ENCODE measurements at regions not wholly inside any gene's neighbourhood (a gene's known extent, or its start where the extent isn't known, plus 50 kb on each side); places are given as distances from the start of the nearest gene placed in this dataset.

DNA sequence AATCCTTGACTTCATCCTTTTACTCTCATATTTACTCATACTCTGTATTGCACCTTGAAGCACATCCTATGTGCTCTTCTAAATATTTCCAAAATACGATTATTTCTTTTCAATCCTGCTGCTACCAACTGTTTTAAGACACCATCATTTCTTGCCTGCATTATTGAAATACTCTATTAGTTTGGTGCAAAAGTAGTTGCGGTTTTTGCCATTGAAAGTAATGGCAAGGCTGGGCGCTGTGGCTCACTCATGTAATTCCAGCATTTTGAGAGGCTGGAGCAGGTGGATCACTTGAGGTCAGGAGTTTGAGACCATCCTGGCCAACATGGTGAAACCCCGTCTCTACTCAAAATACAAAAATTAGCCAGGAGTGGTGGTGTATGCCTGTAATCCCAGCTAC lies 412.5 kb downstream of the KCNH5 start:
- no peaks in the 10 kb centered on the region for H3K4me1 ChIP-seq
- WGBS, 2 donors: 88 to 91% methylated on average over 4 of the region's 4 CpGs
- H3K9me3 ChIP-seq: no peaks in the 10 kb centered on the region
- no peak overlapping the region for H3K27ac ChIP-seq
- H3K4me3 ChIP-seq: no peak overlapping the region
- intact Hi-C loops (cut with DNase I): no loop called here
- TF ChIP-seq, protein P1, sequence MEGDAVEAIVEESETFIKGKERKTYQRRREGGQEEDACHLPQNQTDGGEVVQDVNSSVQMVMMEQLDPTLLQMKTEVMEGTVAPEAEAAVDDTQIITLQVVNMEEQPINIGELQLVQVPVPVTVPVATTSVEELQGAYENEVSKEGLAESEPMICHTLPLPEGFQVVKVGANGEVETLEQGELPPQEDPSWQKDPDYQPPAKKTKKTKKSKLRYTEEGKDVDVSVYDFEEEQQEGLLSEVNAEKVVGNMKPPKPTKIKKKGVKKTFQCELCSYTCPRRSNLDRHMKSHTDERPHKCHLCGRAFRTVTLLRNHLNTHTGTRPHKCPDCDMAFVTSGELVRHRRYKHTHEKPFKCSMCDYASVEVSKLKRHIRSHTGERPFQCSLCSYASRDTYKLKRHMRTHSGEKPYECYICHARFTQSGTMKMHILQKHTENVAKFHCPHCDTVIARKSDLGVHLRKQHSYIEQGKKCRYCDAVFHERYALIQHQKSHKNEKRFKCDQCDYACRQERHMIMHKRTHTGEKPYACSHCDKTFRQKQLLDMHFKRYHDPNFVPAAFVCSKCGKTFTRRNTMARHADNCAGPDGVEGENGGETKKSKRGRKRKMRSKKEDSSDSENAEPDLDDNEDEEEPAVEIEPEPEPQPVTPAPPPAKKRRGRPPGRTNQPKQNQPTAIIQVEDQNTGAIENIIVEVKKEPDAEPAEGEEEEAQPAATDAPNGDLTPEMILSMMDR (IDR thresholded peaks at IDR 0.05): no peak
- no peak for TF ChIP-seq POLR2AphosphoS5 (IDR thresholded peaks at IDR 0.05)
- TF ChIP-seq EP300 (IDR thresholded peaks at IDR 0.05): no peak
- TF ChIP-seq POLR2A (IDR thresholded peaks at IDR 0.05): no peak
- no peaks in the 10 kb centered on the region for H3K27me3 ChIP-seq
- H3K36me3 ChIP-seq: no peaks in the 10 kb centered on the region
- no peak for DNase-seq

DNA sequence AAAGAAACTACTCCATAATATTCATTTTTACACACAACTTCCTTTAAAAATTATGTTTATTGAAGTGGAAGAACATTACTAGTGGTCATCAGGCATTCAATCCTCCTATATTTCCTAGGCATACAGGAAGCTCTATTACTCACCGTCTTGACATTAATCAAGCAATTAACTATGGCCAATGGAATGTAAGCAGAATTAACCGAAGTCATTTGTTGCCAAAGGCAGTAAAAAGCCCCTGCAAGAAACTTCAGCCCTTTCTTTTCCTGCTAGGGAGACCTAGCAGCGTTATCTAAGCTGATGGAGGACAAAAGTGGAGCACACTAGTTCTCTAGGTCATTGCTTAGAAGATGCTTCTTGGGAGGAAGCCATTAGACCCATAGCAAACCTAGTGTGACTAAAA lies 399.6 kb downstream of the KCNH5 start:
- H3K9me3 ChIP-seq: no peaks in the 10 kb centered on the region
- H3K4me1 ChIP-seq: no peaks in the 10 kb centered on the region
- WGBS, 2 donors: 37 to 48% methylated on average over 3 of the region's 3 CpGs
- no peaks in the 10 kb centered on the region for H3K27me3 ChIP-seq
- DNase-seq: no peak
- intact Hi-C loops (cut with DNase I): no loop called here
- TF ChIP-seq POLR2A (IDR thresholded peaks at IDR 0.05) (no peak), EP300 (IDR thresholded peaks at IDR 0.05) (no peak), POLR2AphosphoS5 (IDR thresholded peaks at IDR 0.05) (no peak)
- TF ChIP-seq, protein P1 (IDR thresholded peaks at IDR 0.05): no peak
- H3K27ac ChIP-seq: no peak overlapping the region
- no peak overlapping the region for H3K4me3 ChIP-seq
- H3K36me3 ChIP-seq: no peaks in the 10 kb centered on the region

Small RNAs in the stretch of these regions (small RNA-seq; reads per million reads assigned to genes)
- gene AL389895.1: 0 to 0.11 (median 0) reads per million in 3 donors
